ENCODE measurements at regions not wholly inside any gene's neighbourhood (a gene's known extent, or its start where the extent isn't known, plus 50 kb on each side); places are given as distances from the start of the nearest gene placed in this dataset.

- DNase-seq (ENCODE audit: low spot score) (no peak), ATAC-seq (no peak)
- H3K27me3 Mint-ChIP-seq (ENCODE audit: low read depth) = no peaks in the 10 kb centered on the region
- no peak overlapping the region for H3K27ac Mint-ChIP-seq
- 0 out of 2 replicates have a peak, but pooled peaks cover 3% of the 10 kb centered on the region for H3K4me1 Mint-ChIP-seq
- peaks cover 56% of the 10 kb centered on the region for H3K9me3 Mint-ChIP-seq
- POLR2A ChIA-PET = no interaction called here
- TF ChIP-seq, protein P1, sequence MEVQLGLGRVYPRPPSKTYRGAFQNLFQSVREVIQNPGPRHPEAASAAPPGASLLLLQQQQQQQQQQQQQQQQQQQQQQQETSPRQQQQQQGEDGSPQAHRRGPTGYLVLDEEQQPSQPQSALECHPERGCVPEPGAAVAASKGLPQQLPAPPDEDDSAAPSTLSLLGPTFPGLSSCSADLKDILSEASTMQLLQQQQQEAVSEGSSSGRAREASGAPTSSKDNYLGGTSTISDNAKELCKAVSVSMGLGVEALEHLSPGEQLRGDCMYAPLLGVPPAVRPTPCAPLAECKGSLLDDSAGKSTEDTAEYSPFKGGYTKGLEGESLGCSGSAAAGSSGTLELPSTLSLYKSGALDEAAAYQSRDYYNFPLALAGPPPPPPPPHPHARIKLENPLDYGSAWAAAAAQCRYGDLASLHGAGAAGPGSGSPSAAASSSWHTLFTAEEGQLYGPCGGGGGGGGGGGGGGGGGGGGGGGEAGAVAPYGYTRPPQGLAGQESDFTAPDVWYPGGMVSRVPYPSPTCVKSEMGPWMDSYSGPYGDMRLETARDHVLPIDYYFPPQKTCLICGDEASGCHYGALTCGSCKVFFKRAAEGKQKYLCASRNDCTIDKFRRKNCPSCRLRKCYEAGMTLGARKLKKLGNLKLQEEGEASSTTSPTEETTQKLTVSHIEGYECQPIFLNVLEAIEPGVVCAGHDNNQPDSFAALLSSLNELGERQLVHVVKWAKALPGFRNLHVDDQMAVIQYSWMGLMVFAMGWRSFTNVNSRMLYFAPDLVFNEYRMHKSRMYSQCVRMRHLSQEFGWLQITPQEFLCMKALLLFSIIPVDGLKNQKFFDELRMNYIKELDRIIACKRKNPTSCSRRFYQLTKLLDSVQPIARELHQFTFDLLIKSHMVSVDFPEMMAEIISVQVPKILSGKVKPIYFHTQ (CRISPR knock-in tag; IDR thresholded peaks at IDR 0.05) = no peak
- no peak for TF ChIP-seq FOXP1 (CRISPR knock-in tag; IDR thresholded peaks at IDR 0.05; ENCODE audit: borderline replicate concordance)
- no peak for TF ChIP-seq RORB (CRISPR knock-in tag; IDR thresholded peaks at IDR 0.05)
- TF ChIP-seq, protein P2, sequence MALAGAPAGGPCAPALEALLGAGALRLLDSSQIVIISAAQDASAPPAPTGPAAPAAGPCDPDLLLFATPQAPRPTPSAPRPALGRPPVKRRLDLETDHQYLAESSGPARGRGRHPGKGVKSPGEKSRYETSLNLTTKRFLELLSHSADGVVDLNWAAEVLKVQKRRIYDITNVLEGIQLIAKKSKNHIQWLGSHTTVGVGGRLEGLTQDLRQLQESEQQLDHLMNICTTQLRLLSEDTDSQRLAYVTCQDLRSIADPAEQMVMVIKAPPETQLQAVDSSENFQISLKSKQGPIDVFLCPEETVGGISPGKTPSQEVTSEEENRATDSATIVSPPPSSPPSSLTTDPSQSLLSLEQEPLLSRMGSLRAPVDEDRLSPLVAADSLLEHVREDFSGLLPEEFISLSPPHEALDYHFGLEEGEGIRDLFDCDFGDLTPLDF (CRISPR knock-in tag; IDR thresholded peaks at IDR 0.05) = no peak
- no peak for TF ChIP-seq ELF4 (CRISPR knock-in tag; IDR thresholded peaks at IDR 0.05; ENCODE audit: low read depth)
- TF ChIP-seq RELA (CRISPR knock-in tag; IDR thresholded peaks at IDR 0.05; ENCODE audit: borderline replicate concordance) = no peak
- no peak for TF ChIP-seq ZNF138 (CRISPR knock-in tag; conservative IDR thresholded peaks at IDR 0.05)
- TF ChIP-seq, protein P3, sequence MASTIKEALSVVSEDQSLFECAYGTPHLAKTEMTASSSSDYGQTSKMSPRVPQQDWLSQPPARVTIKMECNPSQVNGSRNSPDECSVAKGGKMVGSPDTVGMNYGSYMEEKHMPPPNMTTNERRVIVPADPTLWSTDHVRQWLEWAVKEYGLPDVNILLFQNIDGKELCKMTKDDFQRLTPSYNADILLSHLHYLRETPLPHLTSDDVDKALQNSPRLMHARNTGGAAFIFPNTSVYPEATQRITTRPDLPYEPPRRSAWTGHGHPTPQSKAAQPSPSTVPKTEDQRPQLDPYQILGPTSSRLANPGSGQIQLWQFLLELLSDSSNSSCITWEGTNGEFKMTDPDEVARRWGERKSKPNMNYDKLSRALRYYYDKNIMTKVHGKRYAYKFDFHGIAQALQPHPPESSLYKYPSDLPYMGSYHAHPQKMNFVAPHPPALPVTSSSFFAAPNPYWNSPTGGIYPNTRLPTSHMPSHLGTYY (CRISPR knock-in tag; IDR thresholded peaks at IDR 0.05) = no peak
- TF ChIP-seq, protein P4, sequence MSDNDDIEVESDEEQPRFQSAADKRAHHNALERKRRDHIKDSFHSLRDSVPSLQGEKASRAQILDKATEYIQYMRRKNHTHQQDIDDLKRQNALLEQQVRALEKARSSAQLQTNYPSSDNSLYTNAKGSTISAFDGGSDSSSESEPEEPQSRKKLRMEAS (CRISPR knock-in tag; IDR thresholded peaks at IDR 0.05) = no peak
- no peak for TF ChIP-seq SOX15 (CRISPR knock-in tag; IDR thresholded peaks at IDR 0.05)
- no peak for TF ChIP-seq KAT7 (CRISPR knock-in tag; IDR thresholded peaks at IDR 0.05; ENCODE audit: borderline replicate concordance)
- TF ChIP-seq, protein P5, sequence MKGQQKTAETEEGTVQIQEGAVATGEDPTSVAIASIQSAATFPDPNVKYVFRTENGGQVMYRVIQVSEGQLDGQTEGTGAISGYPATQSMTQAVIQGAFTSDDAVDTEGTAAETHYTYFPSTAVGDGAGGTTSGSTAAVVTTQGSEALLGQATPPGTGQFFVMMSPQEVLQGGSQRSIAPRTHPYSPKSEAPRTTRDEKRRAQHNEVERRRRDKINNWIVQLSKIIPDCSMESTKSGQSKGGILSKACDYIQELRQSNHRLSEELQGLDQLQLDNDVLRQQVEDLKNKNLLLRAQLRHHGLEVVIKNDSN (CRISPR knock-in tag; IDR thresholded peaks at IDR 0.05) = no peak
- TF ChIP-seq IRF2 (CRISPR knock-in tag; IDR thresholded peaks at IDR 0.05; ENCODE audit: borderline replicate concordance, low read depth) = no peak
- no peak for TF ChIP-seq PRRX2 (CRISPR knock-in tag; IDR thresholded peaks at IDR 0.05)
- no peak for TF ChIP-seq ATF6 (CRISPR knock-in tag; IDR thresholded peaks at IDR 0.05)
- TF ChIP-seq ZNF423 (CRISPR knock-in tag; IDR thresholded peaks at IDR 0.05) = no peak
- no peak for TF ChIP-seq NR1H2 (CRISPR knock-in tag; IDR thresholded peaks at IDR 0.05)
- TF ChIP-seq, protein P6, sequence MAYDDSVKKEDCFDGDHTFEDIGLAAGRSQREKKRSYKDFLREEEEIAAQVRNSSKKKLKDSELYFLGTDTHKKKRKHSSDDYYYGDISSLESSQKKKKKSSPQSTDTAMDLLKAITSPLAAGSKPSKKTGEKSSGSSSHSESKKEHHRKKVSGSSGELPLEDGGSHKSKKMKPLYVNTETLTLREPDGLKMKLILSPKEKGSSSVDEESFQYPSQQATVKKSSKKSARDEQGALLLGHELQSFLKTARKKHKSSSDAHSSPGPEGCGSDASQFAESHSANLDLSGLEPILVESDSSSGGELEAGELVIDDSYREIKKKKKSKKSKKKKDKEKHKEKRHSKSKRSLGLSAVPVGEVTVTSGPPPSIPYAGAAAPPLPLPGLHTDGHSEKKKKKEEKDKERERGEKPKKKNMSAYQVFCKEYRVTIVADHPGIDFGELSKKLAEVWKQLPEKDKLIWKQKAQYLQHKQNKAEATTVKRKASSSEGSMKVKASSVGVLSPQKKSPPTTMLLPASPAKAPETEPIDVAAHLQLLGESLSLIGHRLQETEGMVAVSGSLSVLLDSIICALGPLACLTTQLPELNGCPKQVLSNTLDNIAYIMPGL (CRISPR knock-in tag; IDR thresholded peaks at IDR 0.05) = no peak
- no peak for TF ChIP-seq AFF4 (CRISPR knock-in tag; IDR thresholded peaks at IDR 0.05; ENCODE audit: borderline replicate concordance)
- H3K4me3 Mint-ChIP-seq = no peak overlapping the region
- H3K36me3 Mint-ChIP-seq = peaks cover 38% of the 10 kb centered on the region
- CTCF ChIA-PET = no interaction called here
Observed at GRCh38 chr12:20234474-20234873, 133.9 kb upstream of the PDE3A start.
